HepG2 (cell line): ENCODE measurements at regions not wholly inside any gene's neighbourhood (a gene's known extent, or its start where the extent isn't known, plus 50 kb on each side); places are given as distances from the start of the nearest gene placed in this dataset.

Experiments
- BCLAF1 ChIP-seq: fragments of 450-650 bp; IDR thresholded peaks from 2 replicates; pipeline ENCODE4 v1.6.1; 2017; ENCODE audit warnings: mild to moderate bottlenecking
- BRD4 ChIP-seq: sonication (generic); formaldehyde crosslinking; IDR thresholded peaks from 2 replicates; pipeline ENCODE4 v1.4.0; 2020; ENCODE audit warnings: missing genetic modification reagents
- EP300 ChIP-seq, 3 experiments: sonication (generic) in 1 of 3; formaldehyde crosslinking in 1 of 3; IDR thresholded peaks; 2 replicates each; pipeline versions ENCODE4 v1.5.1 to v1.6.1; 2011 to 2020; ENCODE audit warnings: low read depth in 2 of 3, low read length in 2 of 3, borderline replicate concordance in 1 of 3, improper control_type of control experiment in 1 of 3, mild to moderate bottlenecking in 1 of 3, missing genetic modification reagents in 1 of 3, moderate library complexity in 1 of 3
- IKZF1 ChIP-seq: fragments of 450-650 bp; IDR thresholded peaks from 2 replicates; pipeline ENCODE4 v1.7.1; 2016
- KMT2B ChIP-seq: IDR thresholded peaks from 2 replicates; pipeline ENCODE4 v1.6.1; 2016; ENCODE audit warnings: missing genetic modification reagents, missing compliant biosample characterization
- MBD4 ChIP-seq: IDR thresholded peaks from 2 replicates; pipeline ENCODE4 v1.6.1; 2012; ENCODE audit warnings: low read length, inconsistent platforms, borderline replicate concordance
- MLLT10 ChIP-seq: sonication (generic); formaldehyde crosslinking; IDR thresholded peaks from 2 replicates; pipeline ENCODE4 v1.4.0; 2020; ENCODE audit warnings: missing genetic modification reagents
- REL ChIP-seq: sonication (generic); formaldehyde crosslinking; conservative IDR thresholded peaks from 2 replicates; pipeline ENCODE4 v1.8.0; 2022; ENCODE audit warnings: mild to moderate bottlenecking, missing genetic modification reagents, moderate library complexity
- RFX3 ChIP-seq: IDR thresholded peaks from 2 replicates; pipeline ENCODE4 v1.6.1; 2016; ENCODE audit warnings: missing biosample characterization, missing genetic modification reagents
- THAP8 ChIP-seq: sonication (generic); formaldehyde crosslinking; IDR thresholded peaks from 2 replicates; pipeline ENCODE4 v1.5.1; 2020; ENCODE audit warnings: missing genetic modification reagents, mild to moderate bottlenecking, borderline replicate concordance
- ZBTB4 ChIP-seq: sonication (generic); formaldehyde crosslinking; IDR thresholded peaks from 2 replicates; pipeline ENCODE4 v1.4.0; 2020; ENCODE audit warnings: missing genetic modification reagents, mild to moderate bottlenecking, borderline replicate concordance
- ZMYM4 ChIP-seq: sonication (generic); formaldehyde crosslinking; IDR thresholded peaks from 2 replicates; pipeline ENCODE4 v1.8.1; 2023; ENCODE audit warnings: mild to moderate bottlenecking, missing genetic modification reagents
- ZNF362 ChIP-seq: sonication (generic); formaldehyde crosslinking; IDR thresholded peaks from 2 replicates; pipeline ENCODE4 v1.4.0; 2020; ENCODE audit warnings: missing genetic modification reagents, mild to moderate bottlenecking, borderline replicate concordance
- ZNF567 ChIP-seq: sonication (generic); formaldehyde crosslinking; IDR thresholded peaks from 2 replicates; pipeline ENCODE4 v1.8.1; 2023; ENCODE audit warnings: mild to moderate bottlenecking, missing genetic modification reagents, borderline replicate concordance
- ZNF574 ChIP-seq: sonication (generic); formaldehyde crosslinking; IDR thresholded peaks from 2 replicates; pipeline ENCODE4 v1.4.0; 2020; ENCODE audit warnings: missing genetic modification reagents
- ZNF670 ChIP-seq: sonication (generic); formaldehyde crosslinking; IDR thresholded peaks from 2 replicates; pipeline ENCODE4 v1.8.0; 2022; ENCODE audit warnings: mild to moderate bottlenecking, missing genetic modification reagents, borderline replicate concordance
- ZNF761 ChIP-seq: sonication (generic); formaldehyde crosslinking; conservative IDR thresholded peaks from 2 replicates; pipeline ENCODE4 v1.4.0; 2020; ENCODE audit warnings: mild to moderate bottlenecking, missing genetic modification reagents

GRCh38 chr16:14364386-14365199 lies 265.5 kb downstream of the PARN start (continued):
- TF ChIP-seq ZNF761 (CRISPR knock-in tag): peak; percentile 98
- peak; percentile 44; the same call in 1 of the 2 replicates for TF ChIP-seq RFX3 (CRISPR knock-in tag)
- TF ChIP-seq BCLAF1: no peak
- TF ChIP-seq REL (CRISPR knock-in tag): no peak; the same call in 1 of the 2 replicates
- peak; percentile 80 for TF ChIP-seq ZNF574
- TF ChIP-seq ZNF567 (CRISPR knock-in tag): peak; percentile 92; the same call in 1 of the 2 replicates
- peak; percentile 70 for TF ChIP-seq ZMYM4 (CRISPR knock-in tag)
- no peak for TF ChIP-seq IKZF1
- TF ChIP-seq BRD4 (CRISPR knock-in tag): no peak; the same call in 1 of the 2 replicates
- 0 out of 2 replicates have a peak, but pooled peaks have one; percentile 39 for TF ChIP-seq KMT2B
- peak; percentile 87; the same call in 1 of the 2 replicates for TF ChIP-seq ZBTB4 (CRISPR knock-in tag)
- peak; percentile 94 to 97 for TF ChIP-seq EP300 (IDR thresholded peaks at IDR 0.05; ENCODE audit: low read depth in 2 of 2, low read length in 2 of 2)
- peak; percentile 95 for TF ChIP-seq EP300 (CRISPR knock-in tag; IDR thresholded peaks at IDR 0.05; ENCODE audit: borderline replicate concordance)
- TF ChIP-seq THAP8 (CRISPR knock-in tag): no peak
- peak; percentile 87; the same call in 1 of the 2 replicates for TF ChIP-seq ZNF362 (CRISPR knock-in tag)
- no peak; the same call in 1 of the 2 replicates for TF ChIP-seq MBD4
- no peak for TF ChIP-seq MLLT10
- TF ChIP-seq ZNF670 (CRISPR knock-in tag): peak; percentile 98
